ENCODE measurements at regions not wholly inside any gene's neighbourhood (a gene's known extent, or its start where the extent isn't known, plus 50 kb on each side); places are given as distances from the start of the nearest gene placed in this dataset.

DNA sequence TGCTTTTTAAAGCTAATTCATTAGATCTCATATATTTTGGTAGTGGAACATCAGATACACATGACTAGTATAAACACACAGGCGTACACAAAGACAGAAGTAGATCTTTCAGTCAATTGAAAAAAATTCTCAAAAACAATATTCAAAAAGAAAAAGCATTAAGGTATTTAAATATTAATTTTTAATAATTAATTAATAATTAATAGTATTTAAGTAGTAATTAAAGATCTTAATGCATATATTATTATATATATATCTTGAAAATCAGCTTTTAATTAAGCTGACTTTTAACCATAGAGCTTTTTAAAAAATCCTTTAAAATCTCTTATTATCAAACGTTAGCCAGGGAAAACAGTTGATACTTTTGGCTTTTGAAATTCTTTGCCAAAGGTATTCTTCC, 489.4 kb upstream of the PCDH20 start:
- H3K36me3 ChIP-seq (ENCODE audit: control insufficient read depth in 2 of 2, extremely low read depth in 1 of 2, insufficient read depth in 2 of 2, low read length in 2 of 2): no peaks in the 10 kb centered on the region
- no peak overlapping the region for H2AFZ ChIP-seq (ENCODE audit: low read depth, low read length)
- no peak overlapping the region for H3K9ac ChIP-seq (replicated peaks; ENCODE audit: extremely low read depth, insufficient read depth, low read length)
- H3K27me3 ChIP-seq (ENCODE audit: control insufficient read depth in 2 of 2, insufficient read depth in 2 of 2, low read length in 2 of 2): no peaks in the 10 kb centered on the region
- dilution Hi-C loops (cut with MboI; ENCODE audit: extremely low pct_ligation_motif_present, low sequenced_read_pairs): no loop called here
- H3K4me1 ChIP-seq (ENCODE audit: control insufficient read depth, extremely low read depth, insufficient read depth, low read length): no peaks in the 10 kb centered on the region
- no peaks in the 10 kb centered on the region for H3K9me3 ChIP-seq (replicated peaks; ENCODE audit: control insufficient read depth, insufficient read depth, low read length)
- H3K4me2 ChIP-seq (ENCODE audit: insufficient read depth, low read length): no peak overlapping the region
- ChIA-PET POLR2A (no interaction called here), CTCF (no interaction called here)
- intact Hi-C loops (cut with micrococcal nuclease): no loop called here
- DNase-seq (ENCODE audit: low read depth, low spot score) (no peak), FAIRE-seq (no peak)
- no TSS peak for BruUV-seq (replicated peaks)
- H3K79me2 ChIP-seq (ENCODE audit: control insufficient read depth, insufficient read depth, low read length): no peaks in the 10 kb centered on the region
- H3K9me1 ChIP-seq (replicated peaks; ENCODE audit: control insufficient read depth, extremely low read depth, insufficient read depth, low read length): no peaks in the 10 kb centered on the region
- no peak overlapping the region for H3K27ac ChIP-seq (ENCODE audit: insufficient read depth, low read depth, low read length)
- TF ChIP-seq, protein P1, sequence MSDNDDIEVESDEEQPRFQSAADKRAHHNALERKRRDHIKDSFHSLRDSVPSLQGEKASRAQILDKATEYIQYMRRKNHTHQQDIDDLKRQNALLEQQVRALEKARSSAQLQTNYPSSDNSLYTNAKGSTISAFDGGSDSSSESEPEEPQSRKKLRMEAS (IDR thresholded peaks at IDR 0.05; ENCODE audit: insufficient read depth, insufficient read length): no peak
- TF ChIP-seq, protein P2, sequence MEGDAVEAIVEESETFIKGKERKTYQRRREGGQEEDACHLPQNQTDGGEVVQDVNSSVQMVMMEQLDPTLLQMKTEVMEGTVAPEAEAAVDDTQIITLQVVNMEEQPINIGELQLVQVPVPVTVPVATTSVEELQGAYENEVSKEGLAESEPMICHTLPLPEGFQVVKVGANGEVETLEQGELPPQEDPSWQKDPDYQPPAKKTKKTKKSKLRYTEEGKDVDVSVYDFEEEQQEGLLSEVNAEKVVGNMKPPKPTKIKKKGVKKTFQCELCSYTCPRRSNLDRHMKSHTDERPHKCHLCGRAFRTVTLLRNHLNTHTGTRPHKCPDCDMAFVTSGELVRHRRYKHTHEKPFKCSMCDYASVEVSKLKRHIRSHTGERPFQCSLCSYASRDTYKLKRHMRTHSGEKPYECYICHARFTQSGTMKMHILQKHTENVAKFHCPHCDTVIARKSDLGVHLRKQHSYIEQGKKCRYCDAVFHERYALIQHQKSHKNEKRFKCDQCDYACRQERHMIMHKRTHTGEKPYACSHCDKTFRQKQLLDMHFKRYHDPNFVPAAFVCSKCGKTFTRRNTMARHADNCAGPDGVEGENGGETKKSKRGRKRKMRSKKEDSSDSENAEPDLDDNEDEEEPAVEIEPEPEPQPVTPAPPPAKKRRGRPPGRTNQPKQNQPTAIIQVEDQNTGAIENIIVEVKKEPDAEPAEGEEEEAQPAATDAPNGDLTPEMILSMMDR (IDR thresholded peaks at IDR 0.05; ENCODE audit: extremely low read depth in 1 of 2, insufficient read depth in 1 of 2, low read depth in 1 of 2, low read length in 2 of 2): no peak
- TF ChIP-seq JUN (IDR thresholded peaks at IDR 0.05; ENCODE audit: borderline replicate concordance, insufficient read depth, insufficient read length, low read depth) (no peak), POLR2A (IDR thresholded peaks at IDR 0.05; ENCODE audit: low read depth, low read length) (no peak)
- no peak overlapping the region for H3K4me3 ChIP-seq (replicated peaks in 1 of 3; ENCODE audit: insufficient read depth in 1 of 3, low read depth in 1 of 3, low read length in 3 of 3)
- H4K20me1 ChIP-seq (replicated peaks; ENCODE audit: control insufficient read depth, extremely low read depth, insufficient read depth, low read length): no peaks in the 10 kb centered on the region

DNA sequence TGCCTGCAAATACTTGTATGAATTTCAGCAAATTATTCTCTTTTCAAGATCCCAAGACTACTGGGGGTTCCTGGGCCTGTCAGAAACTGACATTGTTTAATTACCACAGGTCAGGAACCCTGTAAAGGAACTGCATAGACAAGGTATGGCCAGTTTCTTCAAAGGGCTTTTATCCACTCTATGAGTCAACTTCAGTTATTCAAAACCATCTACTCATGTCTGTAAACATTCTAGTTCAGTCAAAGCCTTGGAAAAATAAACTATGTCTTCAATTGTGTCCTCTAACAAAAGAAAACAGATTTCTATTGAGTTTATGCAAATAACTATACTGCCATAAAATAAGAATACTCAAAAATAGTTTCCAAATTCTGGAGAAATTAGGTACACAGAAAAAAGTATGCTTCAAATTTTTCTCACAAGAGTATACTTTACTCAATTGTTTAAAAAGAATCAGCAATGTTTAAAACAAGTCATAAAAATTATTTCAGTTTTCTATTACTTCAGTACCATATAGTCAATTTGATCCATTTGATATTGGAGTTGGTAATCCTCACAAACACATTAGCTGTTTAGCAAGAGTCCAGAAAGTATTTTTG, 486.4 kb upstream of the PCDH20 start:
- H3K4me1 ChIP-seq (ENCODE audit: control insufficient read depth, extremely low read depth, insufficient read depth, low read length): no peaks in the 10 kb centered on the region
- no peaks in the 10 kb centered on the region for H3K36me3 ChIP-seq (ENCODE audit: control insufficient read depth in 2 of 2, extremely low read depth in 1 of 2, insufficient read depth in 2 of 2, low read length in 2 of 2)
- POLR2A ChIA-PET: no interaction called here
- no peaks in the 10 kb centered on the region for H3K79me2 ChIP-seq (ENCODE audit: control insufficient read depth, insufficient read depth, low read length)
- no peaks in the 10 kb centered on the region for H3K9me3 ChIP-seq (replicated peaks; ENCODE audit: control insufficient read depth, insufficient read depth, low read length)
- H2AFZ ChIP-seq (ENCODE audit: low read depth, low read length): no peak overlapping the region
- H3K27ac ChIP-seq (ENCODE audit: insufficient read depth, low read depth, low read length): no peak overlapping the region
- TF ChIP-seq, protein P1 (IDR thresholded peaks at IDR 0.05; ENCODE audit: insufficient read depth, insufficient read length): no peak
- no peak for TF ChIP-seq FOS (IDR thresholded peaks at IDR 0.05; ENCODE audit: borderline replicate concordance, insufficient read depth, low read length)
- no peak for TF ChIP-seq JUN (IDR thresholded peaks at IDR 0.05; ENCODE audit: borderline replicate concordance, insufficient read depth, insufficient read length, low read depth)
- no peak for TF ChIP-seq POLR2A (IDR thresholded peaks at IDR 0.05; ENCODE audit: low read depth, low read length)
- TF ChIP-seq MYC (IDR thresholded peaks at IDR 0.05; ENCODE audit: low read depth, low read length): no peak
- no peak for TF ChIP-seq EZH2 (IDR thresholded peaks at IDR 0.05; ENCODE audit: borderline replicate concordance, low read depth, low read length, severe bottlenecking)
- no peak for TF ChIP-seq POLR2AphosphoS5 (IDR thresholded peaks at IDR 0.05; ENCODE audit: insufficient read depth, low read depth, low read length)
- no peak for TF ChIP-seq GATA2 (IDR thresholded peaks at IDR 0.05; ENCODE audit: insufficient read depth, insufficient read length, low read depth, low read length)
- TF ChIP-seq, protein P2 (IDR thresholded peaks at IDR 0.05; ENCODE audit: extremely low read depth in 1 of 2, insufficient read depth in 1 of 2, low read depth in 1 of 2, low read length in 2 of 2): no peak
- CTCF ChIA-PET: no interaction called here
- no peak overlapping the region for H3K4me2 ChIP-seq (ENCODE audit: insufficient read depth, low read length)
- no peaks in the 10 kb centered on the region for H3K9me1 ChIP-seq (replicated peaks; ENCODE audit: control insufficient read depth, extremely low read depth, insufficient read depth, low read length)
- no peak for FAIRE-seq
- dilution Hi-C loops (cut with MboI; ENCODE audit: extremely low pct_ligation_motif_present, low sequenced_read_pairs) (no loop called here), intact Hi-C loops (cut with micrococcal nuclease) (no loop called here)
- H3K27me3 ChIP-seq (ENCODE audit: control insufficient read depth in 2 of 2, insufficient read depth in 2 of 2, low read length in 2 of 2): no peaks in the 10 kb centered on the region
- DNase-seq (ENCODE audit: low read depth, low spot score): no peak
- no peaks in the 10 kb centered on the region for H4K20me1 ChIP-seq (replicated peaks; ENCODE audit: control insufficient read depth, extremely low read depth, insufficient read depth, low read length)
- no peak overlapping the region for H3K9ac ChIP-seq (replicated peaks; ENCODE audit: extremely low read depth, insufficient read depth, low read length)
- no peak overlapping the region for H3K4me3 ChIP-seq (replicated peaks in 1 of 3; ENCODE audit: insufficient read depth in 1 of 3, low read depth in 1 of 3, low read length in 3 of 3)
- no TSS peak for BruUV-seq (replicated peaks)

Data from endothelial cell of umbilical vein (primary cell).